ENCODE measurements at regions not wholly inside any gene's neighbourhood (a gene's known extent, or its start where the extent isn't known, plus 50 kb on each side); places are given as distances from the start of the nearest gene placed in this dataset.

GRCh38 chr2:217263756-217264155 lies 403.9 kb upstream of the TNP1 start:
- SMC1A ChIA-PET (ENCODE audit: uncharacterized antibody, unreplicated experiment): no interaction called here
- no peak for TF ChIP-seq RUNX3 (IDR thresholded peaks at IDR 0.05; ENCODE audit: low read length)
- TF ChIP-seq KLF5 (IDR thresholded peaks at IDR 0.05; ENCODE audit: partially characterized antibody): no peak
- no peaks in the 10 kb centered on the region for H3K27me3 ChIP-seq (replicated peaks in 1 of 2; ENCODE audit: control insufficient read depth in 2 of 2, insufficient read depth in 2 of 2, low read length in 1 of 2)
- in situ Hi-C loops (cut with MboI) (no loop called here), intact Hi-C loops (cut with micrococcal nuclease; ENCODE audit: unreplicated experiment) (no loop called here)
- CTCF ChIA-PET: no interaction called here
- FAIRE-seq (no peak), DNase-seq (ENCODE audit: low read depth, low spot score) (no peak), ATAC-seq (no peak)
- RAD21 ChIA-PET (ENCODE audit: unreplicated experiment): no interaction called here
- H3K9ac ChIP-seq (ENCODE audit: control insufficient read depth, insufficient read depth, low read length): no peak overlapping the region
- H3K4me1 ChIP-seq (ENCODE audit: control insufficient read depth, insufficient read depth, low read length): no peaks in the 10 kb centered on the region
- no peaks in the 10 kb centered on the region for H3K79me2 ChIP-seq (ENCODE audit: control insufficient read depth, insufficient read depth, low read length)
- BruUV-seq (replicated peaks): no TSS peak
- no peak overlapping the region for H3K4me3 ChIP-seq
- H2AFZ ChIP-seq (ENCODE audit: control insufficient read depth, low read depth, low read length): no peak overlapping the region
- H3K4me2 ChIP-seq (ENCODE audit: control insufficient read depth, insufficient read depth): no peak overlapping the region
- H3K27ac ChIP-seq (ENCODE audit: control insufficient read depth, insufficient read depth): no peak overlapping the region
- H4K20me1 ChIP-seq (ENCODE audit: control insufficient read depth, insufficient read depth): no peaks in the 10 kb centered on the region
- POLR2A ChIA-PET: no interaction called here
- no peaks in the 10 kb centered on the region for H3K36me3 ChIP-seq (ENCODE audit: control insufficient read depth in 2 of 2, insufficient read depth in 2 of 2, low read length in 1 of 2)
- peaks cover 3% of the 10 kb centered on the region; the same call in 2 of the 3 replicates for H3K9me3 ChIP-seq (replicated peaks; ENCODE audit: control insufficient read depth, insufficient read depth, low read length)
- 4% methylated on average over 3 of the region's 3 CpGs for WGBS (ENCODE audit: insufficient coverage, insufficient replicate concordance, low lambda C conversion rate, missing lambda C conversion rate)

DNA sequence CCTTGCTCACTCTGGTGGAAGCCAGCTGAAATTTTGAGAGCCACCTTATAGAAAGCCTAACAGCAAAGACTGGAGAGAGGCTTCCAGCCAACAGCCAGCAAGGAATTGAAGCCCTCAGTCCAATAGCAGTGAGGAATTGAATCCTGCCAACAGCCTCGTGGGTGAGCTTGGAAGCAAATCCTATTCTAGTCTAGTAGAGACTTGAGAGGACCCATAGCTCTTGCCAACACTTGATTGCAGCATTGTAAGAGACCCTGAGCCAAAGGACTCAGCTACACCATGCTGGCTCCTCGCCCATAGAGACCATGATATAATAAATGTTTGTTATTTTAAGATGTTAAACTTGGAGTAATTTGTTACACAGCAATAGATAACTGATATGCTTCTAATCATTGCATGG lies 403.0 kb upstream of the TNP1 start:
- no peaks in the 10 kb centered on the region for H3K36me3 ChIP-seq (ENCODE audit: control insufficient read depth in 2 of 2, insufficient read depth in 2 of 2, low read length in 1 of 2)
- no peak overlapping the region for H3K4me3 ChIP-seq
- CTCF ChIA-PET: no interaction called here
- H3K79me2 ChIP-seq (ENCODE audit: control insufficient read depth, insufficient read depth, low read length): no peaks in the 10 kb centered on the region
- WGBS (ENCODE audit: insufficient coverage, insufficient replicate concordance, low lambda C conversion rate, missing lambda C conversion rate): 0% methylated on average over 2 of the region's 2 CpGs
- intact Hi-C loops (cut with micrococcal nuclease; ENCODE audit: unreplicated experiment) (no loop called here), in situ Hi-C loops (cut with MboI) (no loop called here)
- H3K4me2 ChIP-seq (ENCODE audit: control insufficient read depth, insufficient read depth): no peak overlapping the region
- RAD21 ChIA-PET (ENCODE audit: unreplicated experiment): no interaction called here
- H3K9me3 ChIP-seq (replicated peaks; ENCODE audit: control insufficient read depth, insufficient read depth, low read length): peaks cover 2% of the 10 kb centered on the region; the same call in 2 of the 3 replicates
- POLR2A ChIA-PET: no interaction called here
- DNase-seq (ENCODE audit: low read depth, low spot score) (no peak), FAIRE-seq (no peak), ATAC-seq (no peak)
- no peak for TF ChIP-seq PAX5 (IDR thresholded peaks at IDR 0.05; ENCODE audit: borderline replicate concordance, low read depth, low read length)
- no peak for TF ChIP-seq MEF2A (IDR thresholded peaks at IDR 0.05; ENCODE audit: insufficient read depth, low read depth, low read length)
- H4K20me1 ChIP-seq (ENCODE audit: control insufficient read depth, insufficient read depth): no peaks in the 10 kb centered on the region
- H2AFZ ChIP-seq (ENCODE audit: control insufficient read depth, low read depth, low read length): no peak overlapping the region
- no peaks in the 10 kb centered on the region for H3K27me3 ChIP-seq (replicated peaks in 1 of 2; ENCODE audit: control insufficient read depth in 2 of 2, insufficient read depth in 2 of 2, low read length in 1 of 2)
- H3K27ac ChIP-seq (ENCODE audit: control insufficient read depth, insufficient read depth): no peak overlapping the region
- SMC1A ChIA-PET (ENCODE audit: uncharacterized antibody, unreplicated experiment): no interaction called here
- H3K9ac ChIP-seq (ENCODE audit: control insufficient read depth, insufficient read depth, low read length): no peak overlapping the region
- H3K4me1 ChIP-seq (ENCODE audit: control insufficient read depth, insufficient read depth, low read length): no peaks in the 10 kb centered on the region
- no TSS peak for BruUV-seq (replicated peaks)

Data from GM12878 (cell line).